ENCODE measurements at regions not wholly inside any gene's neighbourhood (a gene's known extent, or its start where the extent isn't known, plus 50 kb on each side); places are given as distances from the start of the nearest gene placed in this dataset.

DNA sequence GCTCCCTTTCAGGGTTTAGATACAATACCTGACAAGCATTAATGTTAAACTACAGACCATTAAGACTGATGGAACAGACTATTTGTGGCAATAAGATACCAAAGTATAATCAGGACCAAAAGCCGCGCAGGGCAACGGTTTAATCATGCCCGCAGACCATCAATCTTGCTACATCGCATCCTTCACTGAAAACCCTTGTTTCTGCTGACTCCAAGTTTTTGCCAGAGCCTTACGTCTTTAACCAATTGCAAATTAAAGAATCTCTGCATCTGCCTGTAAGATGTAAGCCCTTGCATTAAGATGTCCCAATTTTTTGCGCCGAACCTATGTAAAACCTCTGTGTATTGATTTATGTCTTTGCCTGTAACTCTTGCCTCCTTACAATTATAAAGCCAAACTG lies 94.2 kb upstream of the RBBP6 start:
- Histone ChIP-seq H3K27ac (replicated peaks) (no peak overlapping the region), H3K4me3 (replicated peaks; ENCODE audit: insufficient read depth, low read length) (no peak overlapping the region), H3K27me3 (ENCODE audit: insufficient read depth, poor library complexity, severe bottlenecking) (no peaks in the 10 kb centered on the region)
- no peak for TF ChIP-seq CTCF (IDR thresholded peaks at IDR 0.05; ENCODE audit: insufficient read depth, low read length)
- TF ChIP-seq, protein P1, sequence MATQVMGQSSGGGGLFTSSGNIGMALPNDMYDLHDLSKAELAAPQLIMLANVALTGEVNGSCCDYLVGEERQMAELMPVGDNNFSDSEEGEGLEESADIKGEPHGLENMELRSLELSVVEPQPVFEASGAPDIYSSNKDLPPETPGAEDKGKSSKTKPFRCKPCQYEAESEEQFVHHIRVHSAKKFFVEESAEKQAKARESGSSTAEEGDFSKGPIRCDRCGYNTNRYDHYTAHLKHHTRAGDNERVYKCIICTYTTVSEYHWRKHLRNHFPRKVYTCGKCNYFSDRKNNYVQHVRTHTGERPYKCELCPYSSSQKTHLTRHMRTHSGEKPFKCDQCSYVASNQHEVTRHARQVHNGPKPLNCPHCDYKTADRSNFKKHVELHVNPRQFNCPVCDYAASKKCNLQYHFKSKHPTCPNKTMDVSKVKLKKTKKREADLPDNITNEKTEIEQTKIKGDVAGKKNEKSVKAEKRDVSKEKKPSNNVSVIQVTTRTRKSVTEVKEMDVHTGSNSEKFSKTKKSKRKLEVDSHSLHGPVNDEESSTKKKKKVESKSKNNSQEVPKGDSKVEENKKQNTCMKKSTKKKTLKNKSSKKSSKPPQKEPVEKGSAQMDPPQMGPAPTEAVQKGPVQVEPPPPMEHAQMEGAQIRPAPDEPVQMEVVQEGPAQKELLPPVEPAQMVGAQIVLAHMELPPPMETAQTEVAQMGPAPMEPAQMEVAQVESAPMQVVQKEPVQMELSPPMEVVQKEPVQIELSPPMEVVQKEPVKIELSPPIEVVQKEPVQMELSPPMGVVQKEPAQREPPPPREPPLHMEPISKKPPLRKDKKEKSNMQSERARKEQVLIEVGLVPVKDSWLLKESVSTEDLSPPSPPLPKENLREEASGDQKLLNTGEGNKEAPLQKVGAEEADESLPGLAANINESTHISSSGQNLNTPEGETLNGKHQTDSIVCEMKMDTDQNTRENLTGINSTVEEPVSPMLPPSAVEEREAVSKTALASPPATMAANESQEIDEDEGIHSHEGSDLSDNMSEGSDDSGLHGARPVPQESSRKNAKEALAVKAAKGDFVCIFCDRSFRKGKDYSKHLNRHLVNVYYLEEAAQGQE (IDR thresholded peaks at IDR 0.05; ENCODE audit: insufficient replicate concordance, low read depth): no peak
- TF ChIP-seq GABPA (IDR thresholded peaks at IDR 0.05; ENCODE audit: low read depth): no peak
- no peak for TF ChIP-seq POLR2AphosphoS5 (IDR thresholded peaks at IDR 0.05; ENCODE audit: low read depth)
- TF ChIP-seq SPI1 (IDR thresholded peaks at IDR 0.05; ENCODE audit: borderline replicate concordance, low read depth): no peak
- DNase-seq (ENCODE audit: low read depth in 1 of 2, low spot score in 1 of 2): no peak

- Histone ChIP-seq H3K27me3 (ENCODE audit: insufficient read depth, poor library complexity, severe bottlenecking) (no peaks in the 10 kb centered on the region), H3K4me3 (replicated peaks; ENCODE audit: insufficient read depth, low read length) (no peak overlapping the region), H3K27ac (replicated peaks) (no peak overlapping the region)
- no peak for TF ChIP-seq SPI1 (IDR thresholded peaks at IDR 0.05; ENCODE audit: borderline replicate concordance, low read depth)
- TF ChIP-seq, protein P1 (IDR thresholded peaks at IDR 0.05; ENCODE audit: insufficient replicate concordance, low read depth): no peak
- TF ChIP-seq GABPA (IDR thresholded peaks at IDR 0.05; ENCODE audit: low read depth): no peak
- no peak for TF ChIP-seq CTCF (IDR thresholded peaks at IDR 0.05; ENCODE audit: insufficient read depth, low read length)
- DNase-seq (ENCODE audit: low read depth in 1 of 2, low spot score in 1 of 2): no peak
Observed at GRCh38 chr16:24446189-24446588, 93.2 kb upstream of the RBBP6 start.

GRCh38 chr16:24452724-24453123 lies 86.6 kb upstream of the RBBP6 start:
- no peak overlapping the region for H3K4me3 ChIP-seq (replicated peaks; ENCODE audit: insufficient read depth, low read length)
- DNase-seq (ENCODE audit: low read depth in 1 of 2, low spot score in 1 of 2): peak in 1 of 2 experiments; percentile 2
- no peaks in the 10 kb centered on the region for H3K27me3 ChIP-seq (ENCODE audit: insufficient read depth, poor library complexity, severe bottlenecking)
- TF ChIP-seq CTCF (IDR thresholded peaks at IDR 0.05; ENCODE audit: insufficient read depth, low read length) (no peak), SPI1 (IDR thresholded peaks at IDR 0.05; ENCODE audit: borderline replicate concordance, low read depth) (peak; percentile 68)
- no peak overlapping the region for H3K27ac ChIP-seq (replicated peaks)

DNA sequence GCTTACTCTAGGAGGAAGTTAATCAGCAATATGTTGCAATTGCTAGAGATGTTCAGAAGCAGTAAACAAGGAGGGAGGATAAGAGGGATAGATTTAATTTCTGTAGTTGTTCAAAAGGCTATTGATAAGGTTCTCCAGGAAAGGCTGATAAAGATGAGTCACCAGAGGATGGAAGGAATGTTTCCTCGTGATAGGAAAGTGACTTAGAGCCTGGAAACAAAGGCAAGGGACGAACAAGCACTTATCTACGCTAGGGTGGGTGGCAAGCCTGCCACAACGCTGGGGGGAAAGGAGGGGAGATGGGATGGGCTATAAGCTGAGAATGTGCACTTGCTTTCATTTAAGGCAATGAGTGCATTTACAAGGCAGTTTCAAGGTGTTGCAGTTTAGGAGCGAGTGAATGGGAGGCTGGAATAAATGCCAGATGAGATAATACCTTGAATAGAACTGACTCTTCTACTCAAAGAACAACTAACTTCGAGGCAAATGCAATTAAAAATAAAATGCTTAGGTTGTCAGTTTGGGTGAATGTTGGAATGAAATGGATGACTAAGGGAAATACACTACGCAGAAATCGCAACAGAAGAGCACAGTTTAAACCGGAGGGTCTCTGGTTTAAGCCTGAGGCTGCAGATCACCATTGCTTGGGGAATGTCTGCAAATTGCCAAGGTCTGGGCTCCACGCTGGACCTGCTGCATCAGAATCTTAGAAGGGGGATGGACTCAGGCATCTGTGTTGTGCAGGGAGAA lies 76.0 kb upstream of the RBBP6 start:
- TF ChIP-seq, protein P1 (IDR thresholded peaks at IDR 0.05; ENCODE audit: insufficient replicate concordance, low read depth): no peak
- TF ChIP-seq POLR2AphosphoS5 (IDR thresholded peaks at IDR 0.05; ENCODE audit: low read depth): no peak
- TF ChIP-seq CTCF (IDR thresholded peaks at IDR 0.05; ENCODE audit: insufficient read depth, low read length): no peak
- TF ChIP-seq GABPA (IDR thresholded peaks at IDR 0.05; ENCODE audit: low read depth): no peak
- no peak for TF ChIP-seq SPI1 (IDR thresholded peaks at IDR 0.05; ENCODE audit: borderline replicate concordance, low read depth)
- H3K4me3 ChIP-seq (replicated peaks; ENCODE audit: insufficient read depth, low read length): no peak overlapping the region
- no peak overlapping the region for H3K27ac ChIP-seq (replicated peaks)
- no peak for DNase-seq (ENCODE audit: low read depth in 1 of 2, low spot score in 1 of 2)
- H3K27me3 ChIP-seq (ENCODE audit: insufficient read depth, poor library complexity, severe bottlenecking): no peaks in the 10 kb centered on the region
